Stimulated activated effector memory CD8-positive, alpha-beta T cell treated with anti-CD3 and anti-CD28 coated beads, Interleukin-12 subunit alpha, Interleukin-12 subunit beta, amount 100 ng/mL, for 72 hours (primary cell): ENCODE measurements at regions not wholly inside any gene's neighbourhood (a gene's known extent, or its start where the extent isn't known, plus 50 kb on each side); places are given as distances from the start of the nearest gene placed in this dataset.
"Not testable (repeated sequence)": the region's sequence is repeated elsewhere in the genome, so short reads cannot be mapped to it uniquely, and the experiment has no call there.

Experiments used
- ATAC-seq: fragments of 150-1000 bp; cut with Tn5 transposase; 2 replicates; pipeline ENCODE4 v1.10.0; 2021
- DNase-seq, 2 donors: peaks; one replicate each; pipeline ENCODE4 v3.0.0; 2021 to 2022; ENCODE audit warnings: low spot score in 2 of 2
- H3K27ac Mint-ChIP-seq: one replicate; pipeline ENCODE4 v1.8.0; 2022; ENCODE audit warnings: mild to moderate bottlenecking, mixed read lengths
- H3K36me3 Mint-ChIP-seq: one replicate; pipeline ENCODE4 v1.8.0; 2022; ENCODE audit warnings: mild to moderate bottlenecking, mixed read lengths
- H3K4me1 Mint-ChIP-seq: one replicate; pipeline ENCODE4 v1.8.0; 2022; ENCODE audit warnings: mixed read lengths
- H3K4me3 Mint-ChIP-seq: one replicate; pipeline ENCODE4 v1.8.0; 2022; ENCODE audit warnings: mild to moderate bottlenecking, mixed read lengths
- H3K9me3 Mint-ChIP-seq: one replicate; pipeline ENCODE4 v1.8.0; 2022; ENCODE audit warnings: mixed read lengths

DNA sequence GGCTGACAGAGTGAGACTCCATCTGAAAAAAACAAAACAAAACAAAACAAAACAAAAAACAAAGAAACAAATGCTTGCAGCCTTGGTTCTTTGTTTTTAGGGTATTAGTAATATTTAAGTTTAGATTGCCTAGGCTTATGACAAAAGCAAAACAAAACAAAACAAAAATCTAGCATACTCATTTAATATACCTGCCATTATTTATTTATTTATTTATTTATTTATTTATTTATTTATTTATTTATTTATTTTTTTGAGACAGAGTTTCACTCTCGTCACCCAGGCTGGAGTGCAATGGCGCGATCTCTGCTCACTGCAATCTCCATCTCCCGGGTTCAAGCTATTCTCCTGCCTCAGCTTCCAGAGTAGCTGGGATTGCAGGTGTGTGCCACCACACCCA is 179.7 kb upstream of the COL3A1 start:
- H3K36me3 Mint-ChIP-seq, H3K9me3 Mint-ChIP-seq, H3K4me1 Mint-ChIP-seq, ATAC-seq, H3K27ac Mint-ChIP-seq, DNase-seq, H3K4me3 Mint-ChIP-seq: not testable (repeated sequence)

GRCh38 chr2:188795762-188796161 is 178.4 kb upstream of the COL3A1 start:
- H3K9me3 Mint-ChIP-seq, result peaks cover 6% of the 10 kb centered on the region
- H3K4me1 Mint-ChIP-seq, result no peaks in the 10 kb centered on the region
- DNase-seq (no peak), ATAC-seq (no peak)
- no peak overlapping the region for H3K27ac Mint-ChIP-seq
- H3K36me3 Mint-ChIP-seq, result no peaks in the 10 kb centered on the region
- no peak overlapping the region for H3K4me3 Mint-ChIP-seq

- Mint-ChIP-seq H3K27ac (no peak overlapping the region), H3K36me3 (no peaks in the 10 kb centered on the region), H3K9me3 (peaks cover 6% of the 10 kb centered on the region), H3K4me3 (no peak overlapping the region), H3K4me1 (no peaks in the 10 kb centered on the region)
- DNase-seq (no peak), ATAC-seq (no peak)
These were observed 176.8 kb upstream of the COL3A1 start for GRCh38 chr2:188797371-188797770.

DNA sequence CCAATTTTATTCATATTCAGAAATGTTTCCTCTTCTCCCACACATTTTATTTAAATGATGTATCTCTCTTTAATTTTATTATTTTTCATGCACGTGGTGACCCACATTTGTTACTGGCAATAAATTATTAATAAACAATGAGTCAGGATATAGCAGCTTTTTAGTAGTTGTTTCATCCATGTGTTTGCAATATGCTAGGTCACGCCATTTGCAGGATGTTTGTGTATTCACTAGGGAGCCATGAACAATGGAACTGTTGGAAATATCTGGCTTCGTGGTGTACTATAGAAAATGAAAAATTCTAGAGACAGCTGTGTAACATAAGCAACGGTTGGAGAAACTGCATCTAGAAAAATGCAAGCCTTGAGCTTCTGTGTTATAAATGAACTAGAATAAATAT is 176.0 kb upstream of the COL3A1 start:
- H3K4me3 Mint-ChIP-seq, result no peak overlapping the region
- no peaks in the 10 kb centered on the region for H3K36me3 Mint-ChIP-seq
- no peaks in the 10 kb centered on the region for H3K4me1 Mint-ChIP-seq
- no peak overlapping the region for H3K27ac Mint-ChIP-seq
- DNase-seq (no peak), ATAC-seq (no peak)
- peaks cover 12% of the 10 kb centered on the region for H3K9me3 Mint-ChIP-seq

DNA sequence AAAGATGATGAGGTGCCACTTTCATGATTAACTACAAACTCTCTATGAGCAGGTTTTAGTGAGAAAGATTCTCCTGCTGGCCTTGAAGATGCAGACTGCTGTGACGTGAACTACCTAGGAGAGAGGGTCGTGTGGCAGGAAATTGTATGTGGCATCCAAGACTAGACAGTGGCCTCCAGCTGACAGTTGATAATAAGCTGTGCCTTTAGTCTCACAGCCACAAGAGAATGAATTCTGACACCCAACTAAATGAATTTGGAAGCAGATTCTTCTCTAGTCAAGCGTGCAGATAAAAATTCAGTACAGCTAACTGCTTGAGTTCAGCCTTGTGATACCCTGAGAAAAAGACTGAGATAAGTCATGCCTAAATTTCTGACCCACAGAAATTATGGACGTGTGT is 169.0 kb upstream of the COL3A1 start:
- no peak for DNase-seq
- Mint-ChIP-seq H3K36me3 (no peaks in the 10 kb centered on the region), H3K4me3 (no peak overlapping the region), H3K4me1 (no peaks in the 10 kb centered on the region), H3K27ac (no peak overlapping the region), H3K9me3 (peaks cover 13% of the 10 kb centered on the region)
- ATAC-seq, result no peak

DNA sequence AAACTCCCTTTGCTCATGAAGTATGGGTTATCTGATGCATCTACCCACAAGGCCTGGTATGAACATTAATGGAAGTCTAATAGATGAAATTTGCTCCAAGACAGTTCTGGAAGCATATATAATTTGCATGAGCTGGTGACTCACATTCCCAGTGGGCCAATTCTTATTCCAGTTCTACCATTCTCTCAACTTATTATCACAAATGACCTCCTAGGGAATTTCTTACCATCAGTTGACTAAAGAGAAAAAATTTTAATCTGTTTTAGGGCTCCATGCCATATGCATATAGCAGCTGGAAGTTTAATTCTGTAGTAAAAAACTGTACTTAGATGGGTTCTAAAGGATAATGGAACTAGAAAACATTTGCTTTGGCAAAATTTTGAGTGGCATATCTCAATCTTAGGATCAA is 165.2 kb upstream of the COL3A1 start:
- ATAC-seq (no peak), DNase-seq (no peak)
- Mint-ChIP-seq H3K27ac (no peak overlapping the region), H3K4me1 (no peaks in the 10 kb centered on the region), H3K36me3 (no peaks in the 10 kb centered on the region), H3K9me3 (peaks cover 3% of the 10 kb centered on the region), H3K4me3 (no peak overlapping the region)

DNA sequence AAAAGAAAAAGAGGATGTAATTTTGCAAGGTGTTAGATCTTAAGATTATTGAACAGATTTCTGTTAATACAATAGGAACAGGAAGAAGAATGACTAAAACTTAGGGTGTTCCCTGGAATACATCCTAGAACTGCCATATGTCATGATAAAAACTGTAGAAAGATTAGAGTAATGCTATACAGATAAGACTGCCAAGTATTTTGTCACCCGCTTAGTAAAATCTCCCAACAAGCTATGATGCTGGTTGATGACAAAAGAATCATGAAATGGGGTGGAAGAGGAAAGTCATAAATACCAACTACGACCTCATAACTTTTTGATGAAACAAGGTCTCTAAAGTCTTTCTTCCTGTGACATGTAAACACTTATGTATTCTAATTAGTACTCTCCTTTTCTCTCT is 163.6 kb upstream of the COL3A1 start:
- peaks cover 3% of the 10 kb centered on the region for H3K9me3 Mint-ChIP-seq
- DNase-seq, result no peak

GRCh38 chr2:188811522-188811921 is 162.7 kb upstream of the COL3A1 start:
- H3K9me3 Mint-ChIP-seq, result peaks cover under 1% of the 10 kb centered on the region
- no peak overlapping the region for H3K27ac Mint-ChIP-seq
- no peaks in the 10 kb centered on the region for H3K4me1 Mint-ChIP-seq
- ATAC-seq (no peak), DNase-seq (no peak)
- H3K36me3 Mint-ChIP-seq, result no peaks in the 10 kb centered on the region
- no peak overlapping the region for H3K4me3 Mint-ChIP-seq

More for the DNA sequence above, 163.6 kb upstream of the COL3A1 start:
- no peak for ATAC-seq
- no peak overlapping the region for H3K27ac Mint-ChIP-seq
- no peak overlapping the region for H3K4me3 Mint-ChIP-seq
- H3K36me3 Mint-ChIP-seq, result no peaks in the 10 kb centered on the region
- no peaks in the 10 kb centered on the region for H3K4me1 Mint-ChIP-seq

DNA sequence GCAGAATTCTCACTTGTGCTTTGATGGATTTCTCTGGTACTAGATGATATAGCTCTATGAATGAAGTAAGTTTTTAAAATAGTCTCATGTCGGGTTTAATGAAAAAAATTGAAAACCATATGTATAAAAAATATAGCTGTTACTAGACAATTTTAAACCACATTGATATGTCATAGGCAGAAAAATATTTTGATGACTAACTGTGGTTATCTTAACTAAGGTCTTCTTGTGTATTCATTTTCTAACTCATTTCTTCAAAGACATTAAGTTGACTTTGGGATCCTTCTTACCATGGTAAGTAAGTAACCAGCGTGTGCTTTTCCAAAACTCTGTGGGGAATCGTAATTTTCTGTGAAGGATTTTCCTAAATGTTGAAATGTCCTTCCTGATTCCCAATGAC is 160.9 kb upstream of the COL3A1 start:
- Mint-ChIP-seq H3K36me3 (no peaks in the 10 kb centered on the region), H3K4me1 (no peaks in the 10 kb centered on the region), H3K9me3 (no peaks in the 10 kb centered on the region), H3K27ac (no peak overlapping the region), H3K4me3 (no peak overlapping the region)
- no peak for DNase-seq
- no peak for ATAC-seq

DNA sequence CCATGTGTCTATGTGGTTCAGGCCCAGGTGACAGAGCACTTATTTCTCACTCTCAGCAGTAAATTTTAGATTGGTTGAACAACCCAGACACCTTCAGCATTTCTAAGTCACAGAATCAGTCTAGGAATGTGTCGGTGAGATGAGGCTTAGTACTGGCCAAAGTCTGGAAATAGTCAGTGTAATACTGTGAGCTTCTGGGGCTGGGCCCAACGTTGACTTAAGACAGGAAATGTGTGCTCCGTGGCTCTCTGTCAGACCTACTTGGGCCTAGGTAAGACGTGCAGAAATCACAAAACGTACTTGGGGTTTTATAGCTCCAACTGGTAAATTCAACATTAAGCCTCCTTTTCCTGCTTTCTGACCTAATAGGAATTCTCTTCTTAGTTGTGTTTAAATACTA is 160.3 kb upstream of the COL3A1 start:
- no peaks in the 10 kb centered on the region for H3K36me3 Mint-ChIP-seq
- DNase-seq, result no peak
- H3K4me1 Mint-ChIP-seq, result no peaks in the 10 kb centered on the region
- ATAC-seq, result no peak
- H3K9me3 Mint-ChIP-seq, result no peaks in the 10 kb centered on the region
- no peak overlapping the region for H3K27ac Mint-ChIP-seq
- H3K4me3 Mint-ChIP-seq, result no peak overlapping the region

DNA sequence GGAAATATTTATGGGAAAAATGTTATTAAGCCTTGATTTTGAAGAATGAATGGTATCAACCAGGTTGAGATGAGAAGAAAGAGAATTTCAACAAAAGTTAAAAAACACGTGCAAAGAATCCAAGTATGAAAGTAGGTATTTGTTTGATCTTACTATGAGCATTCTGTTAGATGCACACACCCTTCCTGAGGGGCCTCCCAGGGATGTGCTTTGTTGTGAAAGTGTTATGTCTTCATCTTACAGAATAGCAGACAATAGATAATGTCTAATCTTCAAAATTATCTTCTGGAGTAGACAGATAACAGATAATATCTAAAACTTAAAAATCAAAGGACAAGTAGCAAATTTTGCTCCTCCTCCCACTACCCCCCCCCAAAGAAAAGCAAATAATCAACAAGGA is 155.2 kb upstream of the COL3A1 start:
- H3K36me3 Mint-ChIP-seq, result no peaks in the 10 kb centered on the region
- DNase-seq (no peak), ATAC-seq (no peak)
- H3K4me3 Mint-ChIP-seq, result no peak overlapping the region
- H3K9me3 Mint-ChIP-seq, result peaks cover 8% of the 10 kb centered on the region
- no peaks in the 10 kb centered on the region for H3K4me1 Mint-ChIP-seq
- no peak overlapping the region for H3K27ac Mint-ChIP-seq

DNA sequence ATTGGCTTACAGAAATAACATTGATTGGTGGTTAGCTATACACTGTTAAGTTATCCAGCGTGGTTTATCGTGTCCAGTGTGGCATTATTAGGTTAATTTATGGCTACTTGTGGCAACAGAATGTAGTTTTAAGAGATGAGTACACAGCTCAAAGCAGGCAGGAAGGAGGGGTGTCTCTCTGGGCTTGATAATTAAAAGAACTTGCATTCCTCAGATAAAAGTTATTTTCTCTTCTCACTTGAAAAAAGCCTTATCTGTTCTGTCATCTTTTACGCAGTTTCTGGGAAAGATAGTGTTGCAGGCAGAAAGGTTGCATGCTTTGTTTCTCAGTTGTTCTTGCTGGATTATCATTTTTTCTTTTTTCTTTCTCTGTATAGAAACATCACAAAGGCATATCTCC is 154.4 kb upstream of the COL3A1 start:
- no peak overlapping the region for H3K4me3 Mint-ChIP-seq
- DNase-seq, result no peak
- no peak overlapping the region for H3K27ac Mint-ChIP-seq
- H3K4me1 Mint-ChIP-seq, result no peaks in the 10 kb centered on the region
- no peaks in the 10 kb centered on the region for H3K36me3 Mint-ChIP-seq
- peaks cover 8% of the 10 kb centered on the region for H3K9me3 Mint-ChIP-seq
- ATAC-seq, result no peak

DNA sequence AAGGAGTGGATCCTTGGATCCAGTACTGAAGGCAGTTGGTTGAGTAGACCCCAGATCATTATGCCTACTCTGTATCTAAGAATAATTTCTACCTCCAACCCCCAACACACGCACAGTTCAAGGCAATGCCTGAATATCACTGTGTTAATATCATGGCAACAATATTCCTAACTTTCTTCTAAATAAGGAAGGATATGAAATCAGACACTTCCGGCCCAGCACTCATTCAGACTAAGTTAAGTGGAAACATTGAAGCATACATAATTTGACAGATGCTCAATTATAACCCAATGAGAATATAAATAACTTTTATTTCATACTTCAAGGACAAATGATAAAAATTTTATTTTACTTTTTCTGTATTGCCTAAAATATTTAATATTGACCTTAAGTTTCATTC is 153.6 kb upstream of the COL3A1 start:
- H3K9me3 Mint-ChIP-seq, result peaks cover 8% of the 10 kb centered on the region
- H3K4me1 Mint-ChIP-seq, result no peaks in the 10 kb centered on the region
- no peak overlapping the region for H3K27ac Mint-ChIP-seq
- no peak for ATAC-seq
- no peak overlapping the region for H3K4me3 Mint-ChIP-seq
- no peaks in the 10 kb centered on the region for H3K36me3 Mint-ChIP-seq
- DNase-seq, result no peak

- Mint-ChIP-seq H3K27ac (no peak overlapping the region), H3K9me3 (peaks cover 8% of the 10 kb centered on the region)
- ATAC-seq, result no peak
These were observed 150.0 kb upstream of the COL3A1 start for GRCh38 chr2:188824125-188824524.

GRCh38 chr2:188833331-188833730 is 140.8 kb upstream of the COL3A1 start:
- no peak for ATAC-seq
- no peak for DNase-seq
- H3K4me3 Mint-ChIP-seq, result no peak overlapping the region
- no peaks in the 10 kb centered on the region for H3K4me1 Mint-ChIP-seq
- H3K27ac Mint-ChIP-seq, result no peak overlapping the region
- no peaks in the 10 kb centered on the region for H3K36me3 Mint-ChIP-seq
- peaks cover 6% of the 10 kb centered on the region for H3K9me3 Mint-ChIP-seq

More at GRCh38 chr2:188824125-188824524, 150.0 kb upstream of the COL3A1 start:
- Mint-ChIP-seq H3K4me1 (no peaks in the 10 kb centered on the region), H3K36me3 (no peaks in the 10 kb centered on the region), H3K4me3 (no peak overlapping the region)
- DNase-seq, result no peak

- ATAC-seq, result no peak
- Mint-ChIP-seq H3K4me1 (no peaks in the 10 kb centered on the region), H3K36me3 (no peaks in the 10 kb centered on the region), H3K9me3 (peaks cover 11% of the 10 kb centered on the region), H3K4me3 (no peak overlapping the region), H3K27ac (no peak overlapping the region)
- DNase-seq, result no peak
These were observed 140.4 kb upstream of the COL3A1 start for GRCh38 chr2:188833799-188834198.

- Mint-ChIP-seq H3K4me1 (no peaks in the 10 kb centered on the region), H3K9me3 (peaks cover 11% of the 10 kb centered on the region), H3K4me3 (no peak overlapping the region)
These were observed 139.2 kb upstream of the COL3A1 start for GRCh38 chr2:188835006-188835405.

More at GRCh38 chr2:188835006-188835405, 139.2 kb upstream of the COL3A1 start:
- DNase-seq, result no peak
- no peak for ATAC-seq
- Mint-ChIP-seq H3K36me3 (no peaks in the 10 kb centered on the region), H3K27ac (no peak overlapping the region)
